Neuronal stem cell (in vitro differentiated cells): ENCODE measurements at regions not wholly inside any gene's neighbourhood (a gene's known extent, or its start where the extent isn't known, plus 50 kb on each side); places are given as distances from the start of the nearest gene placed in this dataset.

Experiments used
- DNase-seq: peaks from one replicate; pipeline ENCODE4 v3.0.0-alpha.2; 2013; ENCODE audit warnings: low spot score
- H2AFZ ChIP-seq: one replicate; pipeline ENCODE4 v1.6.1; 2013; ENCODE audit warnings: mild to moderate bottlenecking, low read length, inconsistent platforms
- H2AK5ac ChIP-seq: 2 replicates; pipeline ENCODE4 v1.6.1; 2013; ENCODE audit warnings: low read depth, mild to moderate bottlenecking, inconsistent platforms, low read length, moderate library complexity, mixed read lengths
- H2BK120ac ChIP-seq: 2 replicates; pipeline ENCODE4 v1.6.1; 2013; ENCODE audit warnings: low read depth, mild to moderate bottlenecking, inconsistent platforms, low read length, moderate library complexity, mixed read lengths
- H2BK12ac ChIP-seq: one replicate; pipeline ENCODE4 v1.6.1; 2013; ENCODE audit warnings: low read length, inconsistent platforms
- H2BK15ac ChIP-seq: 2 replicates; pipeline ENCODE4 v1.6.1; 2013; ENCODE audit warnings: mild to moderate bottlenecking, low read length, inconsistent platforms, mixed read lengths
- H2BK5ac ChIP-seq: one replicate; pipeline ENCODE4 v1.6.1; 2013; ENCODE audit warnings: inconsistent platforms, mild to moderate bottlenecking, low read length, moderate library complexity
- H3K14ac ChIP-seq: one replicate; pipeline ENCODE4 v1.6.1; 2013; ENCODE audit warnings: low read length, inconsistent platforms
- H3K18ac ChIP-seq: 2 replicates; pipeline ENCODE4 v1.6.1; 2013; ENCODE audit warnings: low read length, inconsistent platforms
- H3K23ac ChIP-seq: 2 replicates; pipeline ENCODE4 v1.6.1; 2013; ENCODE audit warnings: low read depth, mild to moderate bottlenecking, mixed read lengths, low read length, inconsistent platforms; ENCODE audit not compliant: poor library complexity
- H3K27ac ChIP-seq: replicated peaks from 3 replicates; pipeline ENCODE4 v1.5.1; 2013; ENCODE audit warnings: low read length, inconsistent platforms
- H3K27me3 ChIP-seq, 3 experiments: 2 replicates each; pipeline ENCODE4 v1.6.1; 2013; ENCODE audit warnings: low read length in 3 of 3, mild to moderate bottlenecking in 2 of 3, inconsistent platforms in 1 of 3, low read depth in 1 of 3, mixed read lengths in 1 of 3, moderate library complexity in 1 of 3; ENCODE audit not compliant: control insufficient read depth in 3 of 3, insufficient read depth in 3 of 3
- H3K36me3 ChIP-seq, 2 donors: replicated peaks in 1 of 2; 2 replicates each; pipeline ENCODE4 v1.6.1; 2013; ENCODE audit warnings: low read length in 2 of 2; ENCODE audit not compliant: control insufficient read depth in 2 of 2, insufficient read depth in 2 of 2
- H3K4ac ChIP-seq: 2 replicates; pipeline ENCODE4 v1.6.1; 2013; ENCODE audit warnings: inconsistent platforms, mild to moderate bottlenecking, low read length, moderate library complexity
- H3K4me1 ChIP-seq, 2 donors: 1 replicate in 1 of 2; 2 replicates in 1 of 2; pipeline ENCODE4 v1.6.1; 2013; ENCODE audit warnings: low read length in 2 of 2, low read depth in 1 of 2; ENCODE audit not compliant: control insufficient read depth in 2 of 2, insufficient read depth in 1 of 2
- H3K4me2 ChIP-seq: one replicate; pipeline ENCODE4 v1.6.1; 2013; ENCODE audit warnings: mild to moderate bottlenecking, low read length, inconsistent platforms; ENCODE audit not compliant: insufficient read depth, poor library complexity, severe bottlenecking
- H3K4me3 ChIP-seq, 2 donors: 2 replicates each; pipeline ENCODE4 v1.5.1; 2013; ENCODE audit warnings: low read length in 2 of 2, mild to moderate bottlenecking in 2 of 2, inconsistent platforms in 1 of 2, moderate library complexity in 1 of 2
- H3K79me1 ChIP-seq: one replicate; pipeline ENCODE4 v1.6.1; 2013; ENCODE audit warnings: low read depth, mild to moderate bottlenecking, inconsistent platforms, low read length, moderate library complexity
- H3K9ac ChIP-seq: one replicate; pipeline ENCODE4 v1.6.1; 2013; ENCODE audit warnings: mild to moderate bottlenecking, low read depth, low read length, inconsistent platforms; ENCODE audit not compliant: poor library complexity
- H3K9me3 ChIP-seq, 2 donors: replicated peaks in 1 of 2; 2 replicates each; pipeline versions ENCODE3 to v1.6.1; 2013; ENCODE audit warnings: low read length in 2 of 2, mild to moderate bottlenecking in 2 of 2, inconsistent platforms in 1 of 2, low read depth in 1 of 2, mixed read lengths in 1 of 2, moderate library complexity in 1 of 2; ENCODE audit not compliant: control insufficient read depth in 2 of 2, insufficient read depth in 1 of 2
- H4K8ac ChIP-seq: one replicate; pipeline ENCODE4 v1.6.1; 2013; ENCODE audit warnings: low read depth, mild to moderate bottlenecking, inconsistent platforms, low read length, moderate library complexity
- H4K91ac ChIP-seq: one replicate; pipeline ENCODE4 v1.6.1; 2013; ENCODE audit warnings: low read length, low read depth, mild to moderate bottlenecking, inconsistent platforms; ENCODE audit not compliant: poor library complexity
- WGBS, 2 donors: extraction: QIAGEN DNeasy Blood & Tissue Kit; methylation state at CpG; one replicate each; pipeline ENCODE4 v1.1.7; 2013; ENCODE audit warnings: missing lambda C conversion rate in 2 of 2, mixed read lengths in 1 of 2; ENCODE audit not compliant: insufficient read length in 2 of 2, insufficient replicate concordance in 1 of 2; ENCODE audit errors: extremely low coverage in 2 of 2; 5-methylcytosine and 5-hydroxymethylcytosine counted together

- Histone ChIP-seq H2AFZ (no peak overlapping the region), H3K14ac (no peak overlapping the region), H3K23ac (no peak overlapping the region), H4K91ac (no peak overlapping the region), H3K18ac (no peak overlapping the region), H3K4ac (no peak overlapping the region), H3K27ac (no peak overlapping the region), H3K9me3 (no peaks in the 10 kb centered on the region), H3K4me1 (no peaks in the 10 kb centered on the region), H3K27me3 (no peaks in the 10 kb centered on the region), H3K79me1 (peaks cover under 1% of the 10 kb centered on the region), H2AK5ac (no peak overlapping the region), H3K9ac (no peak overlapping the region), H2BK120ac (no peak overlapping the region), H3K36me3 (no peaks in the 10 kb centered on the region), H2BK15ac (no peak overlapping the region), H2BK5ac (no peak overlapping the region), H3K4me2 (no peak overlapping the region), H4K8ac (no peak overlapping the region), H3K4me3 (no peak overlapping the region), H2BK12ac (no peak overlapping the region)
- WGBS, 2 donors, result no CpG with 5 or more reads among the region's 1 CpG
- no peak for DNase-seq
Observed at GRCh38 chr4:111022758-111023157, 399.9 kb upstream of the PITX2 start.

GRCh38 chr4:111027526-111027925, 404.6 kb upstream of the PITX2 start:
- Histone ChIP-seq H2BK5ac (no peak overlapping the region), H3K36me3 (no peaks in the 10 kb centered on the region), H4K8ac (no peak overlapping the region), H3K14ac (no peak overlapping the region), H3K27me3 (no peaks in the 10 kb centered on the region), H3K27ac (no peak overlapping the region), H3K79me1 (peaks cover 2% of the 10 kb centered on the region), H3K4me3 (no peak overlapping the region), H3K9me3 (no peaks in the 10 kb centered on the region), H3K18ac (no peak overlapping the region), H3K4ac (no peak overlapping the region), H4K91ac (no peak overlapping the region), H3K23ac (no peak overlapping the region), H2BK12ac (no peak overlapping the region), H2BK15ac (no peak overlapping the region), H3K4me1 (no peaks in the 10 kb centered on the region), H3K9ac (no peak overlapping the region), H2BK120ac (no peak overlapping the region), H3K4me2 (no peak overlapping the region), H2AFZ (no peak overlapping the region), H2AK5ac (no peak overlapping the region)
- DNase-seq, result no peak
- WGBS, 2 donors, result no CpG with 5 or more reads among the region's 1 CpG

DNA sequence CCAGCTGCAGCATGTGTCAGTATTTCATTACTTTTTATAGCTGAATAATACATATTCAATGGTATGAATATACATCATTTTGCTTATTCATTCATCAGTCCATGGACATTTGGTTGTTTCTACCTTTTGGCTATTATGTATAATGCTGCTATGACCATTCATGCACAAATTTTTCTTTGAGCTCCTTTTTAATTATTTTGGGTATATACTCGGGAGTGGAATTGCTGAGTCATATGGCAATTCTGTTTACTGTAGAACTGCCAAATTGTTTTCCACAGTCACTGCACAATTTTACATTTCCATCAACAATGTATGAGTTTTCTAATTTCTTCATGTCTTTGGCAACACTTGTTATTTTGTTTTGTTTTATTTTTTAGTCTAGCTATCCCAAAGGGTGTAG, 405.9 kb upstream of the PITX2 start:
- Histone ChIP-seq H4K91ac (no peak overlapping the region), H3K9ac (no peak overlapping the region), H3K4ac (no peak overlapping the region), H3K23ac (no peak overlapping the region), H3K36me3 (no peaks in the 10 kb centered on the region), H2AK5ac (no peak overlapping the region), H3K4me1 (no peaks in the 10 kb centered on the region), H3K27me3 (no peaks in the 10 kb centered on the region), H2BK120ac (no peak overlapping the region), H3K4me2 (no peak overlapping the region), H3K18ac (no peak overlapping the region), H2BK15ac (no peak overlapping the region), H3K9me3 (no peaks in the 10 kb centered on the region), H3K14ac (no peak overlapping the region), H2BK12ac (no peak overlapping the region), H3K79me1 (peaks cover 2% of the 10 kb centered on the region), H3K27ac (no peak overlapping the region), H3K4me3 (no peak overlapping the region), H2AFZ (no peak overlapping the region), H2BK5ac (no peak overlapping the region), H4K8ac (no peak overlapping the region)
- WGBS, 2 donors, result no CpG with 5 or more reads among the region's 1 CpG
- no peak for DNase-seq

DNA sequence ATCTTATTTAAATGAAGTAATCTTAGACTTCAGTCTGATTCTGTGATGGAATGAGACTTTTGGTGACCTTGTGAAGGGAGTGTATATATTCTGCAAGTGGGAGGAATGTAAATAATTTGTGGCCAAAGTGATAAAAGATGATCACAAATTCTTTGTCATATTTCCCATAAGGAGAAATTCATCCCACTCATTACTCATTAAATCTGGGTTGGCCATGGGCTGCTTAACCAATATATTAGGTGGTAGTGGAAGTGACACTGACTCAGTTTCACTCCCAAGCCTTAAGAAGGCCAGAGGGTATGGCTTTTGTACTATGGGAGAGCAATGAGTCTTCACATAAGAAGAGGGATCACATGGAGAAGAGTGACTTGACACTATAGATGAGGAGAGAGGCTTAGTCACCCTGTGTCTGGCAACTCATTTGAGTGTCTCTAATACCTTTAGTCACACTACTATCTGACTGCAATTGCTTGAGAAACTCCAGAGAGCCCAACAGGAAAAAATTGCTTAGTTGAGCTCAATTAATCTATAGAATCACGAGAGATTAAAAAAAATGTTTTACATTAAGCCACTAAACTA, 408.2 kb upstream of the PITX2 start:
- no peak for DNase-seq
- H3K27ac ChIP-seq, result no peak overlapping the region

More for the DNA sequence above, 408.2 kb upstream of the PITX2 start:
- no peak overlapping the region for H2BK12ac ChIP-seq
- H2BK5ac ChIP-seq, result no peak overlapping the region
- no peaks in the 10 kb centered on the region for H3K9me3 ChIP-seq
- no peak overlapping the region for H3K18ac ChIP-seq
- peaks cover 2% of the 10 kb centered on the region for H3K79me1 ChIP-seq
- no peaks in the 10 kb centered on the region for H3K4me1 ChIP-seq
- H2AK5ac ChIP-seq, result no peak overlapping the region
- no peak overlapping the region for H4K8ac ChIP-seq
- no peak overlapping the region for H3K14ac ChIP-seq
- no peak overlapping the region for H2BK15ac ChIP-seq
- no peak overlapping the region for H3K9ac ChIP-seq
- no peak overlapping the region for H3K4me2 ChIP-seq
- no peaks in the 10 kb centered on the region for H3K36me3 ChIP-seq
- H2BK120ac ChIP-seq, result no peak overlapping the region
- H3K27me3 ChIP-seq, result no peaks in the 10 kb centered on the region
- WGBS, 2 donors, result no CpG with 5 or more reads among the region's 1 CpG
- no peak overlapping the region for H4K91ac ChIP-seq
- no peak overlapping the region for H3K23ac ChIP-seq
- H3K4me3 ChIP-seq, result no peak overlapping the region
- no peak overlapping the region for H2AFZ ChIP-seq
- H3K4ac ChIP-seq, result no peak overlapping the region
